Gastrocnemius medialis (tissue), 4 donors: ENCODE measurements at regions not wholly inside any gene's neighbourhood (a gene's known extent, or its start where the extent isn't known, plus 50 kb on each side); places are given as distances from the start of the nearest gene placed in this dataset.

Source experiments
- ATAC-seq, 2 donors: fragments of 150-250 bp; one replicate each; pipeline ENCODE4 v1.9.1; 2016
- DNase-seq, 2 donors: peaks; one replicate each; pipeline ENCODE4 v3.0.0-alpha.2; 2019
- H3K27ac ChIP-seq, 4 donors: fragments of 200-600 bp; sonication (generic); 1 replicate in 1 of 4; 2 replicates in 3 of 4; pipeline ENCODE4 v1.5.1; 2016 to 2018; ENCODE audit warnings: mild to moderate bottlenecking in 2 of 4, moderate library complexity in 1 of 4
- H3K27me3 ChIP-seq, 3 donors: fragments of 200-600 bp; sonication (generic) in 2 of 3; 1 replicate in 1 of 3; 2 replicates in 2 of 3; pipeline versions ENCODE4 v1.5.1 to v1.6.0; 2016 to 2019; ENCODE audit warnings: mild to moderate bottlenecking in 1 of 3, moderate library complexity in 1 of 3
- H3K36me3 ChIP-seq, 2 donors: fragments of 200-600 bp; sonication (generic) in 1 of 2; one replicate each; pipeline ENCODE4 v1.5.1; 2017 to 2018
- H3K4me1 ChIP-seq, 2 donors: fragments of 200-600 bp; sonication (generic) in 1 of 2; one replicate each; pipeline ENCODE4 v1.5.1; 2016 to 2017; ENCODE audit warnings: mild to moderate bottlenecking in 2 of 2
- H3K4me3 ChIP-seq, 4 donors: fragments of 200-600 bp; sonication (generic) in 3 of 4; 1 replicate in 1 of 4; 2 replicates in 3 of 4; pipeline ENCODE4 v1.5.1; 2016 to 2019; ENCODE audit warnings: mild to moderate bottlenecking in 2 of 4
- H3K9me3 ChIP-seq, 3 donors: fragments of 200-600 bp; sonication (generic) in 2 of 3; 1 replicate in 1 of 3; 2 replicates in 2 of 3; pipeline ENCODE4 v1.5.1; 2016 to 2019
- POLR2A ChIP-seq, 2 donors: fragments of 450-650 bp; IDR thresholded peaks; one replicate each; pipeline ENCODE4 v1.6.1; 2017; ENCODE audit warnings: antibody characterized with exemption in 2 of 2, mild to moderate bottlenecking in 2 of 2, moderate library complexity in 2 of 2
- in situ Hi-C, 4 donors: fragments of 200-750 bp; cut with MboI; loops; one replicate each; pipeline versions ENCODE4 v1.15.0 to v1.8.0; 2017; ENCODE audit warnings: low sequenced_read_pairs in 4 of 4
- intact Hi-C: fragments of 100-400 bp; cut with DNase I; formaldehyde crosslinking; loops from one replicate; pipeline ENCODE4 v1.15.1; 2023; ENCODE audit warnings: low total_unique reads
- TF ChIP-seq, protein P1 (sequence below), 5 experiments: fragments of 450-650 bp in 3 of 5; fragments of 200-600 bp in 2 of 5; sonication (generic) in 2 of 5; IDR thresholded peaks in 4 of 5; conservative IDR thresholded peaks in 1 of 5; 1 replicate in 4 of 5; 2 replicates in 1 of 5; pipeline ENCODE4 v1.5.1; 2016 to 2019; ENCODE audit warnings: antibody characterized with exemption in 5 of 5, mild to moderate bottlenecking in 3 of 5, moderate library complexity in 3 of 5

DNA sequence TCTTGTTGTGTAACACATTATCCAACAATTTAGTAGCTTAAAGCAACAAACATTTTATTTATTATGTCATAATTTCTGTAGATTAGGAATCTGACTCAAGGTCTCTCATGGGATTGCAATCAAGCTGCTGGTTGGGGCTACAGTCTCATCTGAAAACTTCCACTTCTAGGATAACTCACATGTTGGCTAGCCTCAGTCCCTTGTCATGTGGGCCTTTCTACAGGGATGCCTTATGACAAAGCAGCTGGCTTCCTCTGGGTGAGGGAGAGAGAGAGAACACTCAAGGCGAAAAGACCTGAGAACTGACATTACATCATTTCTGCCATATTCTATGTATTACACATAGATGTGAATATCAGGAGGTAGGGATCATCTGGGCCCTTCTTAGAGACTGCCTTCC lies 317.9 kb upstream of the VRK2 start:
- Histone ChIP-seq H3K9me3 (no peaks in the 10 kb centered on the region), H3K27ac (no peak overlapping the region), H3K4me3 (no peak overlapping the region), H3K27me3 (no peaks in the 10 kb centered on the region), H3K4me1 (no peaks in the 10 kb centered on the region), H3K36me3 (no peaks in the 10 kb centered on the region)
- intact Hi-C loops, result no loop called here
- DNase-seq (no peak), ATAC-seq (no peak)
- TF ChIP-seq POLR2A (IDR thresholded peaks at IDR 0.05), result no peak
- TF ChIP-seq, protein P1, sequence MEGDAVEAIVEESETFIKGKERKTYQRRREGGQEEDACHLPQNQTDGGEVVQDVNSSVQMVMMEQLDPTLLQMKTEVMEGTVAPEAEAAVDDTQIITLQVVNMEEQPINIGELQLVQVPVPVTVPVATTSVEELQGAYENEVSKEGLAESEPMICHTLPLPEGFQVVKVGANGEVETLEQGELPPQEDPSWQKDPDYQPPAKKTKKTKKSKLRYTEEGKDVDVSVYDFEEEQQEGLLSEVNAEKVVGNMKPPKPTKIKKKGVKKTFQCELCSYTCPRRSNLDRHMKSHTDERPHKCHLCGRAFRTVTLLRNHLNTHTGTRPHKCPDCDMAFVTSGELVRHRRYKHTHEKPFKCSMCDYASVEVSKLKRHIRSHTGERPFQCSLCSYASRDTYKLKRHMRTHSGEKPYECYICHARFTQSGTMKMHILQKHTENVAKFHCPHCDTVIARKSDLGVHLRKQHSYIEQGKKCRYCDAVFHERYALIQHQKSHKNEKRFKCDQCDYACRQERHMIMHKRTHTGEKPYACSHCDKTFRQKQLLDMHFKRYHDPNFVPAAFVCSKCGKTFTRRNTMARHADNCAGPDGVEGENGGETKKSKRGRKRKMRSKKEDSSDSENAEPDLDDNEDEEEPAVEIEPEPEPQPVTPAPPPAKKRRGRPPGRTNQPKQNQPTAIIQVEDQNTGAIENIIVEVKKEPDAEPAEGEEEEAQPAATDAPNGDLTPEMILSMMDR (IDR thresholded peaks at IDR 0.05 in 4 of 5, conservative IDR thresholded peaks at IDR 0.05 in 1 of 5), result no peak
- in situ Hi-C loops, result no loop called here

DNA sequence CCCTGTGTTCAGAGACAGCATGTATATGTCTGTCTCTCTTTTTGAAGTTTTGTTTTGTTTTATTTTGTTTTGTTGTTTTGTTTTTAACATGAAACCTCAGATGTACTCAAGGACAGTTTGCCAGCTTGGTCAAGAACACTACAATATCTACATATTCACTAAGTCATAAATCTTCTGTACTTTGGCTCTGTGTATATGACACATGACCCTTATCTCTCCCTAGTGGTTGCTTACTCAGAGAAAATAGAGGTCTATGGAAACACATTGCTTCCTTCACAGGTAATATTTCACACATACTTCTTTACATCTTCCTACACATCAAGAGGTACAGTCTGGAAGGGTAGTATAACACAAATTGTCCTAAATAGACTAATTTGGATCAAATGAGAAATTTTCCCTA lies 312.6 kb upstream of the VRK2 start:
- in situ Hi-C loops (no loop called here), intact Hi-C loops (no loop called here)
- Histone ChIP-seq H3K27ac (no peak overlapping the region), H3K27me3 (no peaks in the 10 kb centered on the region), H3K9me3 (no peaks in the 10 kb centered on the region), H3K36me3 (no peaks in the 10 kb centered on the region), H3K4me3 (no peak overlapping the region), H3K4me1 (no peaks in the 10 kb centered on the region)
- ATAC-seq (no peak), DNase-seq (no peak)
- no peak for TF ChIP-seq POLR2A (IDR thresholded peaks at IDR 0.05)
- TF ChIP-seq, protein P1 (IDR thresholded peaks at IDR 0.05 in 4 of 5, conservative IDR thresholded peaks at IDR 0.05 in 1 of 5), result no peak

DNA sequence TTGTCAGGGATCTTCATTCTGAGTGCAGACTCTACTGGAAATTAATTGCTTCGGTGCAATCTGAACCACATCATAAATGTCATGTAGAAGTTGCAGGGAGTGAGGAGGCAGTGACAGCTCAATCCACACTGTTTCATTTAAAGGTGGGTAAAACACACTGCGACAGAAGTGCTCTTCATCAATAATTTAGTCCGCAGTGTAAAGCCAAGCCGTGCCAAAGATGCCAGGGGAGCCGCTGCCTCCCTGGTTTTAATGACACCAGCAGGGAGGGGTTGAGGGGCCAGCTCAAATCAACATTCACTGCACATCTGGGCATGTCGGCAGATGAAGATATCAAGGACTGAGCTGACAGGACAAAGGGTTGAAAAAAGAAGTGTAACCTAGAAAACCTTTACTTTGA lies 305.7 kb upstream of the VRK2 start:
- DNase-seq (no peak), ATAC-seq (no peak)
- Histone ChIP-seq H3K4me3 (no peak overlapping the region), H3K9me3 (no peaks in the 10 kb centered on the region), H3K36me3 (no peaks in the 10 kb centered on the region), H3K27ac (no peak overlapping the region), H3K27me3 (no peaks in the 10 kb centered on the region), H3K4me1 (no peaks in the 10 kb centered on the region)
- in situ Hi-C loops, result no loop called here
- intact Hi-C loops, result no loop called here
- TF ChIP-seq POLR2A (IDR thresholded peaks at IDR 0.05), result no peak
- TF ChIP-seq, protein P1 (IDR thresholded peaks at IDR 0.05 in 4 of 5, conservative IDR thresholded peaks at IDR 0.05 in 1 of 5), result no peak

DNA sequence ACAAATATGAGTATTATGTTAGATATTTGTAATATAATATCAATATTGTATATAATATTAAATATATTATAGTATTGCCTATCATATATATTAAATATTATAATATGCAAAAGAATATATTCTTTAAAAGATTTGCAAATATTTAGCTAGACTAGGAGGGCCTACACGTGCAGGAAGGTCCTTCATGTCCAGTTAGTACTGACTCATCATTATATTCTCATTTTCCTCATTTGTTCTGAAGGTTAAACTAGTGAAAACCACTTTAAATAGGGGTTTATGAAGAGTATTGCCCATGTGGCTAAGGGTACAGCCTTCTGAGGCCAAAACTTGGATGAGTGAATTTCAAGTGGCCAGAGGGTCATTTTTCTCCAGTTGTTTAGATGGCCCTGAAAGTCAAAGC lies 293.0 kb upstream of the VRK2 start:
- DNase-seq (no peak), ATAC-seq (no peak)
- no peak overlapping the region for H3K4me3 ChIP-seq
- no peaks in the 10 kb centered on the region for H3K36me3 ChIP-seq
- TF ChIP-seq, protein P1 (IDR thresholded peaks at IDR 0.05 in 4 of 5, conservative IDR thresholded peaks at IDR 0.05 in 1 of 5), result no peak
- no peak for TF ChIP-seq POLR2A (IDR thresholded peaks at IDR 0.05)
- no peaks in the 10 kb centered on the region for H3K27me3 ChIP-seq
- in situ Hi-C loops, result no loop called here
- H3K27ac ChIP-seq, result no peak overlapping the region
- H3K9me3 ChIP-seq, result no peaks in the 10 kb centered on the region
- intact Hi-C loops, result no loop called here
- no peaks in the 10 kb centered on the region for H3K4me1 ChIP-seq

DNA sequence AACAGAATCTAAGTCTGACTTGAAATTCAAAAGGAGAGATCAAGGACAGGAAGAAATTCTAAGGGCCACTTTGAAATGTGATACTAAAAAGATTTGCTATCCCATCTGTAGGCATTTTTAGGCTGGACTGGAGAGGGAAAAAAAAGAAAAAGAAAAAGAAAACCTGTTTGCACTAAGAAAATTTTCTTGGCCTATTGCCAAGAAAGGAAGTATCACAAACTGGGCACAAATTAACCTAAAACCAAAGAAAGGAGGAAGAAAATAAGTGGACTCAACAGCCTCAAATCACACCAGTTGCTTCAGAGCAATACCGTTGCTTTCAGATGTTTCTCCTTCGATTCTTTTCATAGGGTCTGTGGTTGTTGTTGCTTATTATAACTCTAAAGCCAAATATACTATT lies 287.9 kb upstream of the VRK2 start:
- TF ChIP-seq POLR2A (IDR thresholded peaks at IDR 0.05), result no peak
- TF ChIP-seq, protein P1 (IDR thresholded peaks at IDR 0.05 in 4 of 5, conservative IDR thresholded peaks at IDR 0.05 in 1 of 5), result no peak
- no peak overlapping the region for H3K4me3 ChIP-seq
- H3K9me3 ChIP-seq, result no peaks in the 10 kb centered on the region
- ATAC-seq (no peak), DNase-seq (no peak)
- intact Hi-C loops (no loop called here), in situ Hi-C loops (no loop called here)
- H3K36me3 ChIP-seq, result no peaks in the 10 kb centered on the region
- no peaks in the 10 kb centered on the region for H3K27me3 ChIP-seq
- H3K4me1 ChIP-seq, result peaks cover 0 to 4% of the 10 kb centered on the region in 2 donors
- no peak overlapping the region for H3K27ac ChIP-seq
